GM18505 (cell line): ENCODE measurements at regions not wholly inside any gene's neighbourhood (a gene's known extent, or its start where the extent isn't known, plus 50 kb on each side); places are given as distances from the start of the nearest gene placed in this dataset.
A peak's percentile ranks its signal among the peaks of the same experiment; 100 is the strongest.

Source experiments
- ATAC-seq: cut with Tn5 transposase; IDR thresholded peaks from one replicate; pipeline ENCODE4 v1.9.1; 2021; ENCODE audit not compliant: unreplicated experiment
- POLR2A ChIP-seq: IDR thresholded peaks from 4 replicates; pipeline ENCODE4 v1.6.1; 2011; ENCODE audit warnings: borderline replicate concordance; ENCODE audit not compliant: insufficient read depth, insufficient read length; ENCODE audit errors: extremely low read depth

- ATAC-seq: no peak
- no peak for TF ChIP-seq POLR2A
Observed at GRCh38 chr4:81922313-81922712, 450.6 kb upstream of the RASGEF1B start.

GRCh38 chr4:81921751-81922159, 450.0 kb upstream of the RASGEF1B start:
- no peak for TF ChIP-seq POLR2A
- peak; percentile 54 for ATAC-seq

- TF ChIP-seq POLR2A: no peak
- no peak for ATAC-seq
Observed at GRCh38 chr4:81919810-81920209, 448.1 kb upstream of the RASGEF1B start.

- peak; percentile 61 for ATAC-seq
- TF ChIP-seq POLR2A: no peak
Observed at GRCh38 chr4:81919223-81919622, 447.5 kb upstream of the RASGEF1B start.

- no peak for TF ChIP-seq POLR2A
- ATAC-seq: no peak
Observed at GRCh38 chr4:81915430-81915829, 443.7 kb upstream of the RASGEF1B start.

- TF ChIP-seq POLR2A: no peak
- ATAC-seq: no peak
Observed at GRCh38 chr4:81914623-81915022, 442.9 kb upstream of the RASGEF1B start.

- no peak for TF ChIP-seq POLR2A
- peak; percentile 70 for ATAC-seq
Observed at GRCh38 chr4:81913427-81913879, 441.7 kb upstream of the RASGEF1B start.

GRCh38 chr4:81912376-81913030, 440.8 kb upstream of the RASGEF1B start:
- no peak for TF ChIP-seq POLR2A
- no peak for ATAC-seq

GRCh38 chr4:81906905-81907304, 435.2 kb upstream of the RASGEF1B start:
- no peak for TF ChIP-seq POLR2A
- no peak for ATAC-seq

- ATAC-seq: peak; percentile 97
- no peak for TF ChIP-seq POLR2A
Observed at GRCh38 chr4:81905971-81906370, 434.3 kb upstream of the RASGEF1B start.

GRCh38 chr4:81904121-81904520, 432.4 kb upstream of the RASGEF1B start:
- no peak for ATAC-seq
- no peak for TF ChIP-seq POLR2A

GRCh38 chr4:81903212-81903611, 431.5 kb upstream of the RASGEF1B start:
- TF ChIP-seq POLR2A: no peak

GRCh38 chr4:81898862-81899504, 427.3 kb upstream of the RASGEF1B start:
- no peak for TF ChIP-seq POLR2A
- no peak for ATAC-seq

More at GRCh38 chr4:81903212-81903611, 431.5 kb upstream of the RASGEF1B start:
- ATAC-seq: no peak

- no peak for TF ChIP-seq POLR2A
- no peak for ATAC-seq
Observed at GRCh38 chr4:81896936-81897335, 425.2 kb upstream of the RASGEF1B start.
